ENCODE measurements at regions not wholly inside any gene's neighbourhood (a gene's known extent, or its start where the extent isn't known, plus 50 kb on each side); places are given as distances from the start of the nearest gene placed in this dataset.

DNA sequence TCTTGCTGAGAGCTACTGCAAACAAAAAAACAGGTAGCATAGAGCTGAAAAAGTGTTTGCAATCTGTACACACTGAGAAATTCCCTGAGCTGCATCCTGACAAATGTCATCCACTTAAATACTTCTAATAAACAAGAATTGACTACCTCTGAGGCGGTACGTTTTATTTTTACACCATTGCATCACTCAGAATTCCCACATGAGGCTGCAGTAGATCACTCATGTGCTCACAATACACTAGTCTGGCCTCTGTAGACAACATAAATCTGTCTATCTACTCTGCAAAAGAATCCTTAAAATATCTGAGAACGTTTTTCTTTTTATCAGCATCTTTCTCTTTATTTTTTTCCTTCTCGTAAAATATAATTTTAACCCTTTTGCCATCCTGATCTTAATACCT lies 661.4 kb downstream of the EPHA7 start (continued):
- TF ChIP-seq USF1 (IDR thresholded peaks at IDR 0.05; ENCODE audit: borderline replicate concordance, extremely low read length, insufficient read depth, low read depth, low read length) (no peak), ATF7 (IDR thresholded peaks at IDR 0.05; ENCODE audit: low read depth) (no peak), BHLHE40 (IDR thresholded peaks at IDR 0.05; ENCODE audit: borderline replicate concordance in 1 of 2, low read depth in 2 of 2, low read length in 1 of 2) (no peak), ZZZ3 (IDR thresholded peaks at IDR 0.05; ENCODE audit: control insufficient read depth, insufficient read length, low read depth) (no peak), MLLT1 (IDR thresholded peaks at IDR 0.05) (no peak), NFXL1 (IDR thresholded peaks at IDR 0.05; ENCODE audit: borderline replicate concordance) (no peak)
- TF ChIP-seq, protein P1, sequence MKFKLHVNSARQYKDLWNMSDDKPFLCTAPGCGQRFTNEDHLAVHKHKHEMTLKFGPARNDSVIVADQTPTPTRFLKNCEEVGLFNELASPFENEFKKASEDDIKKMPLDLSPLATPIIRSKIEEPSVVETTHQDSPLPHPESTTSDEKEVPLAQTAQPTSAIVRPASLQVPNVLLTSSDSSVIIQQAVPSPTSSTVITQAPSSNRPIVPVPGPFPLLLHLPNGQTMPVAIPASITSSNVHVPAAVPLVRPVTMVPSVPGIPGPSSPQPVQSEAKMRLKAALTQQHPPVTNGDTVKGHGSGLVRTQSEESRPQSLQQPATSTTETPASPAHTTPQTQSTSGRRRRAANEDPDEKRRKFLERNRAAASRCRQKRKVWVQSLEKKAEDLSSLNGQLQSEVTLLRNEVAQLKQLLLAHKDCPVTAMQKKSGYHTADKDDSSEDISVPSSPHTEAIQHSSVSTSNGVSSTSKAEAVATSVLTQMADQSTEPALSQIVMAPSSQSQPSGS (IDR thresholded peaks at IDR 0.05; ENCODE audit: low read length) = no peak

DNA sequence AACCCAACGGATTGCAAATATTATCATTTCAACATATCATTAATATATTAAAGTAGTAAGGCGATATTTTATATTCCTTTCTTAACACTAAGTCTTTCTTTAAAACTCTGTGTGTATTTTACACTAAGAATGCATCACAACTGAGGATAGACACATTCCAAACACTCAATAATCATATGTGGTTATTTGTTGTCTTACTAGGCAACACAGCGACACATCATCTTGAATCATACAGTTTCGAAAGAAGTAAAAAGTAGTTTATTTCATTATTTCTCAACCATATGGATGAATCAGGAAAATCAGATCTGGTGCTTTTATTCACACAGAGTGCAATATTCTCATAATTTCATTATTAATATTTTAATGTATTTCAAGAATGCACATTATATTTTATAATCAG lies 662.4 kb downstream of the EPHA7 start:
- no peaks in the 10 kb centered on the region for H3K79me2 ChIP-seq (ENCODE audit: control insufficient read depth, insufficient read depth, low read length)
- H3K9me3 ChIP-seq (replicated peaks; ENCODE audit: control insufficient read depth, insufficient read depth, low read length) = no peaks in the 10 kb centered on the region
- no peaks in the 10 kb centered on the region for H3K27me3 ChIP-seq (replicated peaks in 1 of 2; ENCODE audit: control insufficient read depth in 2 of 2, insufficient read depth in 2 of 2, low read length in 1 of 2)
- DNase-seq (ENCODE audit: low read depth, low spot score) (no peak), ATAC-seq (no peak), FAIRE-seq (no peak)
- H2AFZ ChIP-seq (ENCODE audit: control insufficient read depth, low read depth, low read length) = no peak overlapping the region
- SMC1A ChIA-PET (ENCODE audit: uncharacterized antibody, unreplicated experiment) = interaction anchor here (1.1 kb wide), 1 partner anchor 35 kb away, joined by 3 read pairs; no protein-coding TSS in a partner anchor
- no peak overlapping the region for H3K27ac ChIP-seq (ENCODE audit: control insufficient read depth, insufficient read depth)
- POLR2A ChIA-PET = no interaction called here
- no TSS peak for BruUV-seq (replicated peaks)
- intact Hi-C loops (cut with micrococcal nuclease; ENCODE audit: unreplicated experiment) = no loop called here
- H3K4me2 ChIP-seq (ENCODE audit: control insufficient read depth, insufficient read depth) = no peak overlapping the region
- H3K4me1 ChIP-seq (ENCODE audit: control insufficient read depth, insufficient read depth, low read length) = no peaks in the 10 kb centered on the region
- no peak overlapping the region for H3K9ac ChIP-seq (ENCODE audit: control insufficient read depth, insufficient read depth, low read length)
- no peak overlapping the region for H3K4me3 ChIP-seq
- no peaks in the 10 kb centered on the region for H4K20me1 ChIP-seq (ENCODE audit: control insufficient read depth, insufficient read depth)
- CTCF ChIA-PET = no interaction called here
- RAD21 ChIA-PET (ENCODE audit: unreplicated experiment) = no interaction called here
- in situ Hi-C loops (cut with MboI) = no loop called here
- 17% methylated on average over 4 of the region's 4 CpGs for WGBS (ENCODE audit: insufficient coverage, insufficient replicate concordance, low lambda C conversion rate, missing lambda C conversion rate)
- no peaks in the 10 kb centered on the region for H3K36me3 ChIP-seq (ENCODE audit: control insufficient read depth in 2 of 2, insufficient read depth in 2 of 2, low read length in 1 of 2)
- TF ChIP-seq LARP7 (IDR thresholded peaks at IDR 0.05) (no peak), JUND (IDR thresholded peaks at IDR 0.05; ENCODE audit: low read depth, low read length) (no peak), ESRRA (IDR thresholded peaks at IDR 0.05; ENCODE audit: low read length) (no peak), STAT3 (IDR thresholded peaks at IDR 0.05; ENCODE audit: low read depth, low read length) (no peak), ZNF384 (IDR thresholded peaks at IDR 0.05; ENCODE audit: borderline replicate concordance, low read depth, low read length) (no peak), NFYB (IDR thresholded peaks at IDR 0.05; ENCODE audit: insufficient read depth, low read depth, low read length) (no peak), EP300 (IDR thresholded peaks at IDR 0.05; ENCODE audit: borderline replicate concordance in 1 of 2, control insufficient read depth in 1 of 2, low read depth in 2 of 2, low read length in 2 of 2) (no peak), BACH1 (IDR thresholded peaks at IDR 0.05; ENCODE audit: borderline replicate concordance) (no peak)
- TF ChIP-seq, protein P2, sequence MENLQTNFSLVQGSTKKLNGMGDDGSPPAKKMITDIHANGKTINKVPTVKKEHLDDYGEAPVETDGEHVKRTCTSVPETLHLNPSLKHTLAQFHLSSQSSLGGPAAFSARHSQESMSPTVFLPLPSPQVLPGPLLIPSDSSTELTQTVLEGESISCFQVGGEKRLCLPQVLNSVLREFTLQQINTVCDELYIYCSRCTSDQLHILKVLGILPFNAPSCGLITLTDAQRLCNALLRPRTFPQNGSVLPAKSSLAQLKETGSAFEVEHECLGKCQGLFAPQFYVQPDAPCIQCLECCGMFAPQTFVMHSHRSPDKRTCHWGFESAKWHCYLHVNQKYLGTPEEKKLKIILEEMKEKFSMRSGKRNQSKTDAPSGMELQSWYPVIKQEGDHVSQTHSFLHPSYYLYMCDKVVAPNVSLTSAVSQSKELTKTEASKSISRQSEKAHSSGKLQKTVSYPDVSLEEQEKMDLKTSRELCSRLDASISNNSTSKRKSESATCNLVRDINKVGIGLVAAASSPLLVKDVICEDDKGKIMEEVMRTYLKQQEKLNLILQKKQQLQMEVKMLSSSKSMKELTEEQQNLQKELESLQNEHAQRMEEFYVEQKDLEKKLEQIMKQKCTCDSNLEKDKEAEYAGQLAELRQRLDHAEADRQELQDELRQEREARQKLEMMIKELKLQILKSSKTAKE (IDR thresholded peaks at IDR 0.05; ENCODE audit: low read depth, poor library complexity, severe bottlenecking) = no peak

All from GM12878 (cell line).